ENCODE measurements at regions not wholly inside any gene's neighbourhood (a gene's known extent, or its start where the extent isn't known, plus 50 kb on each side); places are given as distances from the start of the nearest gene placed in this dataset.
"Not testable (repeated sequence)": the region's sequence is repeated elsewhere in the genome, so short reads cannot be mapped to it uniquely, and the experiment has no call there.

- dilution Hi-C loops (cut with MboI; ENCODE audit: extremely low pct_ligation_motif_present, low sequenced_read_pairs), result no loop called here
- Histone ChIP-seq H3K27me3 (ENCODE audit: control insufficient read depth, extremely low read depth, insufficient read depth, low read length) (no peaks in the 10 kb centered on the region), H3K9me3 (ENCODE audit: control insufficient read depth, low read depth, low read length) (no peaks in the 10 kb centered on the region), H3K9me1 (ENCODE audit: control insufficient read depth, extremely low read depth, insufficient read depth, low read length) (no peaks in the 10 kb centered on the region), H3K4me3 (ENCODE audit: control insufficient read depth in 2 of 3, extremely low read depth in 1 of 3, insufficient read depth in 2 of 3, low read depth in 1 of 3, low read length in 3 of 3) (no peak overlapping the region), H3K79me2 (ENCODE audit: control insufficient read depth, insufficient read depth, low read length) (no peaks in the 10 kb centered on the region), H3K4me2 (ENCODE audit: control insufficient read depth, extremely low read depth, insufficient read depth, low read depth, low read length) (no peak overlapping the region), H3K36me3 (ENCODE audit: control insufficient read depth in 2 of 2, extremely low read depth in 1 of 2, insufficient read depth in 2 of 2, low read length in 2 of 2) (no peaks in the 10 kb centered on the region), H4K20me1 (ENCODE audit: control insufficient read depth, extremely low read depth, insufficient read depth, low read length) (no peaks in the 10 kb centered on the region), H3K4me1 (ENCODE audit: control insufficient read depth, extremely low read depth, insufficient read depth, low read length) (peaks cover 9% of the 10 kb centered on the region), H2AFZ (ENCODE audit: control insufficient read depth, low read length) (no peak overlapping the region), H3K9ac (ENCODE audit: control insufficient read depth, extremely low read depth, insufficient read depth, low read length) (no peak overlapping the region), H3K27ac (ENCODE audit: control insufficient read depth, insufficient read depth, low read length) (no peak overlapping the region)
- TF ChIP-seq EZH2 (IDR thresholded peaks at IDR 0.05; ENCODE audit: low read length) (no peak), CTCF (optimal IDR thresholded peaks at IDR 0.05 in 1 of 3, IDR thresholded peaks at IDR 0.05 in 1 of 3, conservative IDR thresholded peaks at IDR 0.05 in 1 of 3; ENCODE audit: extremely low read depth in 1 of 3, insufficient read depth in 2 of 3, low read length in 3 of 3) (peak; percentile 10 to 35 (median 14))
- no peak for DNase-seq (ENCODE audit: low read depth, low spot score)
- FAIRE-seq, result no peak
Observed at GRCh38 chr13:20294497-20294896, 62.4 kb upstream of the GJB6 start.

GRCh38 chr13:20292301-20292700 lies 60.2 kb upstream of the GJB6 start:
- H3K27me3 ChIP-seq (ENCODE audit: control insufficient read depth, extremely low read depth, insufficient read depth, low read length); H3K36me3 ChIP-seq (ENCODE audit: control insufficient read depth in 2 of 2, extremely low read depth in 1 of 2, insufficient read depth in 2 of 2, low read length in 2 of 2); H3K4me2 ChIP-seq (ENCODE audit: control insufficient read depth, extremely low read depth, insufficient read depth, low read depth, low read length); H4K20me1 ChIP-seq (ENCODE audit: control insufficient read depth, extremely low read depth, insufficient read depth, low read length); H3K9ac ChIP-seq (ENCODE audit: control insufficient read depth, extremely low read depth, insufficient read depth, low read length); H2AFZ ChIP-seq (ENCODE audit: control insufficient read depth, low read length); H3K9me3 ChIP-seq (ENCODE audit: control insufficient read depth, low read depth, low read length); H3K79me2 ChIP-seq (ENCODE audit: control insufficient read depth, insufficient read depth, low read length); H3K4me3 ChIP-seq (ENCODE audit: control insufficient read depth in 2 of 3, extremely low read depth in 1 of 3, insufficient read depth in 2 of 3, low read depth in 1 of 3, low read length in 3 of 3); dilution Hi-C loops (cut with MboI; ENCODE audit: extremely low pct_ligation_motif_present, low sequenced_read_pairs); H3K27ac ChIP-seq (ENCODE audit: control insufficient read depth, insufficient read depth, low read length); H3K4me1 ChIP-seq (ENCODE audit: control insufficient read depth, extremely low read depth, insufficient read depth, low read length); FAIRE-seq; DNase-seq (ENCODE audit: low read depth, low spot score); H3K9me1 ChIP-seq (ENCODE audit: control insufficient read depth, extremely low read depth, insufficient read depth, low read length): not testable (repeated sequence)

- no peaks in the 10 kb centered on the region for H3K27me3 ChIP-seq (ENCODE audit: control insufficient read depth, extremely low read depth, insufficient read depth, low read length)
- dilution Hi-C loops (cut with MboI; ENCODE audit: extremely low pct_ligation_motif_present, low sequenced_read_pairs), result no loop called here
Observed at GRCh38 chr13:20291675-20292074, 59.6 kb upstream of the GJB6 start.

More at GRCh38 chr13:20291675-20292074, 59.6 kb upstream of the GJB6 start:
- Histone ChIP-seq H3K27ac (ENCODE audit: control insufficient read depth, insufficient read depth, low read length) (no peak overlapping the region), H3K9me3 (ENCODE audit: control insufficient read depth, low read depth, low read length) (no peaks in the 10 kb centered on the region), H3K4me2 (ENCODE audit: control insufficient read depth, extremely low read depth, insufficient read depth, low read depth, low read length) (no peak overlapping the region), H3K36me3 (ENCODE audit: control insufficient read depth in 2 of 2, extremely low read depth in 1 of 2, insufficient read depth in 2 of 2, low read length in 2 of 2) (no peaks in the 10 kb centered on the region), H2AFZ (ENCODE audit: control insufficient read depth, low read length) (no peak overlapping the region), H3K9ac (ENCODE audit: control insufficient read depth, extremely low read depth, insufficient read depth, low read length) (no peak overlapping the region), H3K9me1 (ENCODE audit: control insufficient read depth, extremely low read depth, insufficient read depth, low read length) (no peaks in the 10 kb centered on the region), H3K79me2 (ENCODE audit: control insufficient read depth, insufficient read depth, low read length) (no peaks in the 10 kb centered on the region), H3K4me1 (ENCODE audit: control insufficient read depth, extremely low read depth, insufficient read depth, low read length) (no peaks in the 10 kb centered on the region), H3K4me3 (ENCODE audit: control insufficient read depth in 2 of 3, extremely low read depth in 1 of 3, insufficient read depth in 2 of 3, low read depth in 1 of 3, low read length in 3 of 3) (no peak overlapping the region), H4K20me1 (ENCODE audit: control insufficient read depth, extremely low read depth, insufficient read depth, low read length) (no peaks in the 10 kb centered on the region)
- DNase-seq (ENCODE audit: low read depth, low spot score), result no peak
- no peak for FAIRE-seq
- TF ChIP-seq CTCF (optimal IDR thresholded peaks at IDR 0.05 in 1 of 3, IDR thresholded peaks at IDR 0.05 in 1 of 3, conservative IDR thresholded peaks at IDR 0.05 in 1 of 3; ENCODE audit: extremely low read depth in 1 of 3, insufficient read depth in 2 of 3, low read length in 3 of 3), result no peak
- TF ChIP-seq EZH2 (IDR thresholded peaks at IDR 0.05; ENCODE audit: low read length), result no peak

Data from keratinocyte (primary cell).